Suprapubic skin (tissue), 4 donors: ENCODE measurements at regions not wholly inside any gene's neighbourhood (a gene's known extent, or its start where the extent isn't known, plus 50 kb on each side); places are given as distances from the start of the nearest gene placed in this dataset.

Experiments
- DNase-seq, 2 donors: peaks; one replicate each; pipeline ENCODE4 v3.0.0-alpha.2; 2019; ENCODE audit warnings: low spot score in 2 of 2
- H3K27ac ChIP-seq: fragments of 200-600 bp; sonication (generic); one replicate; pipeline ENCODE4 v1.5.1; 2019
- H3K27me3 ChIP-seq: fragments of 200-600 bp; sonication (generic); one replicate; pipeline ENCODE4 v1.5.1; 2019
- H3K36me3 ChIP-seq: fragments of 200-600 bp; sonication (generic); one replicate; pipeline ENCODE4 v1.5.1; 2019
- H3K4me1 ChIP-seq: fragments of 200-600 bp; sonication (generic); one replicate; pipeline ENCODE4 v1.5.1; 2019
- H3K4me3 ChIP-seq: fragments of 200-600 bp; sonication (generic); one replicate; pipeline ENCODE4 v1.5.1; 2019; ENCODE audit warnings: mild to moderate bottlenecking
- H3K9me3 ChIP-seq: fragments of 200-600 bp; sonication (generic); one replicate; pipeline ENCODE4 v1.5.1; 2019
- CTCF ChIP-seq, 2 donors: fragments of 200-600 bp in 1 of 2; fragments of 450-650 bp in 1 of 2; sonication (generic) in 1 of 2; IDR thresholded peaks; one replicate each; pipeline ENCODE4 v1.5.1; 2016 to 2019; ENCODE audit warnings: antibody characterized with exemption in 2 of 2, mild to moderate bottlenecking in 1 of 2, moderate library complexity in 1 of 2
- EP300 ChIP-seq: sonication (generic); formaldehyde crosslinking; IDR thresholded peaks from one replicate; pipeline ENCODE4 v1.6.1; 2017; ENCODE audit warnings: antibody characterized with exemption
- POLR2A ChIP-seq, 2 donors: fragments of 450-650 bp; IDR thresholded peaks; one replicate each; pipeline ENCODE4 v1.6.1; 2017; ENCODE audit warnings: antibody characterized with exemption in 2 of 2, mild to moderate bottlenecking in 2 of 2, moderate library complexity in 2 of 2
- POLR2AphosphoS5 ChIP-seq, 3 donors: sonication (generic); formaldehyde crosslinking; IDR thresholded peaks; one replicate each; pipeline ENCODE4 v1.6.1; 2017; ENCODE audit warnings: antibody characterized with exemption in 3 of 3
- WGBS: methylation state at CpG from one replicate; pipeline ENCODE4 v1.1.5; 2018; 5-methylcytosine and 5-hydroxymethylcytosine counted together

GRCh38 chr6:170049641-170050561 is 241.0 kb downstream of the DLL1 start:
- peak; percentile 89 to 94 for DNase-seq
- no peaks in the 10 kb centered on the region for H3K9me3 ChIP-seq
- H3K4me3 ChIP-seq = no peak overlapping the region
- TF ChIP-seq EP300 (no peak), POLR2AphosphoS5 (IDR thresholded peaks at IDR 0.05) (peak in 2 of 3 donors; percentile 48 to 71)
- peak overlapping the region; percentile 66 for H3K27ac ChIP-seq
- H3K4me1 ChIP-seq = peaks cover 14% of the 10 kb centered on the region
- 65% methylated on average over 27 of the region's 38 CpGs for whole genome bisulfite sequencing
- peaks cover 14% of the 10 kb centered on the region for H3K27me3 ChIP-seq
- H3K36me3 ChIP-seq = no peaks in the 10 kb centered on the region

GRCh38 chr6:170048615-170049256 is 242.1 kb downstream of the DLL1 start:
- Histone ChIP-seq H3K4me3 (no peak overlapping the region), H3K4me1 (peaks cover 14% of the 10 kb centered on the region), H3K27ac (peak overlapping the region; percentile 66), H3K9me3 (no peaks in the 10 kb centered on the region), H3K36me3 (no peaks in the 10 kb centered on the region), H3K27me3 (peaks cover 6% of the 10 kb centered on the region)
- peak; percentile 83 to 85 for DNase-seq
- TF ChIP-seq POLR2AphosphoS5 (IDR thresholded peaks at IDR 0.05) (peak in 1 of 3 donors; percentile 27), EP300 (no peak)
- 74% methylated on average over 15 of the region's 16 CpGs for WGBS

GRCh38 chr6:170047823-170048222 is 243.1 kb downstream of the DLL1 start:
- Histone ChIP-seq H3K4me1 (peaks cover 14% of the 10 kb centered on the region), H3K4me3 (no peak overlapping the region), H3K27ac (no peak overlapping the region), H3K27me3 (no peaks in the 10 kb centered on the region), H3K9me3 (no peaks in the 10 kb centered on the region), H3K36me3 (no peaks in the 10 kb centered on the region)
- DNase-seq = peak; percentile 34 to 61
- TF ChIP-seq EP300 (no peak), CTCF (IDR thresholded peaks at IDR 0.05) (no peak), POLR2A (IDR thresholded peaks at IDR 0.05) (no peak), POLR2AphosphoS5 (IDR thresholded peaks at IDR 0.05) (no peak)
- WGBS = 96% methylated on average over 6 of the region's 6 CpGs

GRCh38 chr6:170046791-170047626 is 243.9 kb downstream of the DLL1 start:
- Histone ChIP-seq H3K27ac (no peak overlapping the region), H3K27me3 (no peaks in the 10 kb centered on the region), H3K4me3 (no peak overlapping the region), H3K36me3 (no peaks in the 10 kb centered on the region), H3K4me1 (peaks cover 14% of the 10 kb centered on the region), H3K9me3 (no peaks in the 10 kb centered on the region)
- TF ChIP-seq POLR2AphosphoS5 (IDR thresholded peaks at IDR 0.05) (no peak), POLR2A (IDR thresholded peaks at IDR 0.05) (no peak), EP300 (no peak), CTCF (IDR thresholded peaks at IDR 0.05) (no peak)
- 72% methylated on average over 18 of the region's 18 CpGs for WGBS
- DNase-seq = peak; percentile 51 to 59

GRCh38 chr6:170045981-170046667 is 244.8 kb downstream of the DLL1 start:
- no peaks in the 10 kb centered on the region for H3K27me3 ChIP-seq
- peak in 1 of 2 donors; percentile 62 for DNase-seq
- no peak overlapping the region for H3K4me3 ChIP-seq
- TF ChIP-seq POLR2A (IDR thresholded peaks at IDR 0.05) = no peak
- TF ChIP-seq POLR2AphosphoS5 (IDR thresholded peaks at IDR 0.05) = no peak
- no peak for TF ChIP-seq CTCF (IDR thresholded peaks at IDR 0.05)
- no peak for TF ChIP-seq EP300
- H3K9me3 ChIP-seq = no peaks in the 10 kb centered on the region
- peaks cover 14% of the 10 kb centered on the region for H3K4me1 ChIP-seq
- WGBS = 77% methylated on average over 33 of the region's 33 CpGs
- no peaks in the 10 kb centered on the region for H3K36me3 ChIP-seq
- H3K27ac ChIP-seq = no peak overlapping the region
